GM12873 (cell line): ENCODE measurements at regions not wholly inside any gene's neighbourhood (a gene's known extent, or its start where the extent isn't known, plus 50 kb on each side); places are given as distances from the start of the nearest gene placed in this dataset.

Experiments
- TF ChIP-seq, protein P1 (sequence below): IDR thresholded peaks from 2 replicates; pipeline ENCODE4 v1.5.1; 2012; ENCODE audit warnings: low read depth, mild to moderate bottlenecking, moderate library complexity, low read length, control low read depth; ENCODE audit not compliant: insufficient read depth; ENCODE audit errors: missing control alignments

- TF ChIP-seq, protein P1, sequence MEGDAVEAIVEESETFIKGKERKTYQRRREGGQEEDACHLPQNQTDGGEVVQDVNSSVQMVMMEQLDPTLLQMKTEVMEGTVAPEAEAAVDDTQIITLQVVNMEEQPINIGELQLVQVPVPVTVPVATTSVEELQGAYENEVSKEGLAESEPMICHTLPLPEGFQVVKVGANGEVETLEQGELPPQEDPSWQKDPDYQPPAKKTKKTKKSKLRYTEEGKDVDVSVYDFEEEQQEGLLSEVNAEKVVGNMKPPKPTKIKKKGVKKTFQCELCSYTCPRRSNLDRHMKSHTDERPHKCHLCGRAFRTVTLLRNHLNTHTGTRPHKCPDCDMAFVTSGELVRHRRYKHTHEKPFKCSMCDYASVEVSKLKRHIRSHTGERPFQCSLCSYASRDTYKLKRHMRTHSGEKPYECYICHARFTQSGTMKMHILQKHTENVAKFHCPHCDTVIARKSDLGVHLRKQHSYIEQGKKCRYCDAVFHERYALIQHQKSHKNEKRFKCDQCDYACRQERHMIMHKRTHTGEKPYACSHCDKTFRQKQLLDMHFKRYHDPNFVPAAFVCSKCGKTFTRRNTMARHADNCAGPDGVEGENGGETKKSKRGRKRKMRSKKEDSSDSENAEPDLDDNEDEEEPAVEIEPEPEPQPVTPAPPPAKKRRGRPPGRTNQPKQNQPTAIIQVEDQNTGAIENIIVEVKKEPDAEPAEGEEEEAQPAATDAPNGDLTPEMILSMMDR = no peak
These were observed 149.2 kb upstream of the VEPH1 start for GRCh38 chr3:157652366-157652765.

DNA sequence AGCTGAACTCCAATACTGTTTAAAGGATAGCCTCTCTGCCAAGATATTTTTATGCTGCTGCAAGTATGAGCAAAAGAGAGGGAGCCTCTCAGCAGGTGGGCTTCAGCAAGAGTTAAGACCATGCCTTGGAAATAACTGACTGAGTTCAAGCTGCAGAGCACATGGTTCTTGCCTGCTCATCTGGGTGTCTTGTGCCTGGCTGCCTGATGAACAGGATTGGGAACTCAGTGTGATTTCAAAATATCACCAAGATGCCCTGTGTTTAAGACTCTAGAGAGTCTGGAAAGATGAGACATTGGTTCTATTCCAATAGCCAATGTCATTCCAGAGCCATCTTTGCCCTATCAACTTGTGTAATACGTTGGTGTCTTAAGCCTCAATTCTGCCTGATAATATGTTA lies 147.5 kb upstream of the VEPH1 start:
- TF ChIP-seq, protein P1 = no peak

DNA sequence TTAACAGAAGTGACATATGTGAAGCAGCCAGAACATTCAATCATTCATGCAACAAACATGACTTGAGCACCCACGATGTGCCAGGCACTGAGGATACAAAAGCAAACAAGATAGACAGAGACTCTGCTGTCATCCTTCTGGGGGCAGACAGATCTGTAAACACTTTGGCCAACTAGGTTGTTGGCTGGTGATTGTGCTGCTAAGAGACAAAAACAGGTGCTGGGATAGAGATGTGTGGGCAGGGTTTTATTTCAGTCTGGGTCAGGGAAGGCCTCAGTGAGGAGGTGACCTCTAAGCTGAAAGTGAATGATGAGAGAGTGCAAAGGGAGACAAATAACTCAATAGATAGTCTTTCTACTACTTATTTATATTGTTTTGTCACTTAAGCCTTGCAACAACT lies 147.0 kb upstream of the VEPH1 start:
- TF ChIP-seq, protein P1 = no peak

- TF ChIP-seq, protein P1 = no peak
These were observed 146.3 kb upstream of the VEPH1 start for GRCh38 chr3:157649511-157649910.

GRCh38 chr3:157647820-157648219 lies 144.6 kb upstream of the VEPH1 start:
- TF ChIP-seq, protein P1 = no peak

GRCh38 chr3:157639756-157640426 lies 136.7 kb upstream of the VEPH1 start:
- TF ChIP-seq, protein P1 = no peak

- TF ChIP-seq, protein P1 = no peak
These were observed 134.7 kb upstream of the VEPH1 start for GRCh38 chr3:157637866-157638265.
